ENCODE measurements at regions not wholly inside any gene's neighbourhood (a gene's known extent, or its start where the extent isn't known, plus 50 kb on each side); places are given as distances from the start of the nearest gene placed in this dataset.

DNA sequence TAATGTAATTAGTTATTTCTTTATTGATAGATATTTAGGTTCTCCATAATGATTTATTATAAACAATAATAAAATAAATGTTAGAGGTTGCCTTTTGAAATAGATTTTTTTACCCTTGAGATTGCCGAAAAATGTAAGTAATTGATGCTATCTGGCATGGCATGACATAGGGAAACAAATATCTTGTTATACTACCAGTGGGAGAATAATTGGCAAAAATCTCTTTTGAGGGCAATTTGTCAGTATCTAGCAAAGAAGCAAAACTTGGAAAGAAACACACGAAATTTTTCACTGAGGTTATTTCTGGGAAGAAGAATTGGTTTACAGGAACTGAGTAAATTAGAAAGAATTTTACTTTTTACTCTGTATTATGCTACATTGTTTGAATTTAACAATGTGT is 547.2 kb upstream of the SETBP1 start:
- Mint-ChIP-seq H3K4me3 (ENCODE audit: unreplicated experiment) (no peak overlapping the region), H3K36me3 (ENCODE audit: unreplicated experiment) (no peaks in the 10 kb centered on the region), H3K27me3 (ENCODE audit: unreplicated experiment) (no peaks in the 10 kb centered on the region), H3K4me1 (ENCODE audit: low read depth, unreplicated experiment) (no peaks in the 10 kb centered on the region), H3K27ac (ENCODE audit: unreplicated experiment) (no peak overlapping the region), H3K9me3 (ENCODE audit: unreplicated experiment) (no peaks in the 10 kb centered on the region)
- no peak for TF ChIP-seq CTCF (IDR thresholded peaks at IDR 0.05; ENCODE audit: partially characterized antibody, unreplicated experiment)
- no peak for DNase-seq

DNA sequence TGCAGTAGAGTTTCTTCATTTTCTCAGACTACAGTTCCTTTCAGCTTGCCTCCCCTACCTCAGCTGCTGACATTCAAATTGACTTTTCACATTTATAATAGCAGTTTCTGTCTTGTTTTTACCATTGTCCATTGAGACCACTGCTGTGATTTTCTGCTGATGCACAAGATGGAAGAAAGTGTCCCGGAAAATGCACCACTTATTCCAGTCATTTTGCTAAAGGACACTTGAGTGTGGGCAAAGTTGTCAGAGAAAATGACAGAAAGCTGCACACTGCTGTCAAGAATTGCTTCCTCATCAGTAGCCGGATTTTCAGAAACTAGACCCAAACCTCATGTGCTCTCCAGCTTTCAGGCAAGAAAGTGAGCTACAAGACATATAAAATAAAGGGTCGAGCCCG is 546.2 kb upstream of the SETBP1 start:
- H3K36me3 Mint-ChIP-seq (ENCODE audit: unreplicated experiment), result no peaks in the 10 kb centered on the region
- DNase-seq, result no peak
- no peak overlapping the region for H3K27ac Mint-ChIP-seq (ENCODE audit: unreplicated experiment)

GRCh38 chr18:44135741-44136140 is 544.9 kb upstream of the SETBP1 start:
- H3K27me3 Mint-ChIP-seq (ENCODE audit: unreplicated experiment), result no peaks in the 10 kb centered on the region
- no peak overlapping the region for H3K27ac Mint-ChIP-seq (ENCODE audit: unreplicated experiment)
- no peaks in the 10 kb centered on the region for H3K9me3 Mint-ChIP-seq (ENCODE audit: unreplicated experiment)
- no peak for TF ChIP-seq CTCF (IDR thresholded peaks at IDR 0.05; ENCODE audit: partially characterized antibody, unreplicated experiment)
- no peaks in the 10 kb centered on the region for H3K4me1 Mint-ChIP-seq (ENCODE audit: low read depth, unreplicated experiment)
- DNase-seq, result no peak
- no peaks in the 10 kb centered on the region for H3K36me3 Mint-ChIP-seq (ENCODE audit: unreplicated experiment)
- H3K4me3 Mint-ChIP-seq (ENCODE audit: unreplicated experiment), result no peak overlapping the region

More for the DNA sequence above, 546.2 kb upstream of the SETBP1 start:
- no peaks in the 10 kb centered on the region for H3K4me1 Mint-ChIP-seq (ENCODE audit: low read depth, unreplicated experiment)
- no peak overlapping the region for H3K4me3 Mint-ChIP-seq (ENCODE audit: unreplicated experiment)
- no peak for TF ChIP-seq CTCF (IDR thresholded peaks at IDR 0.05; ENCODE audit: partially characterized antibody, unreplicated experiment)
- no peaks in the 10 kb centered on the region for H3K27me3 Mint-ChIP-seq (ENCODE audit: unreplicated experiment)
- no peaks in the 10 kb centered on the region for H3K9me3 Mint-ChIP-seq (ENCODE audit: unreplicated experiment)

GRCh38 chr18:44136326-44136725 is 544.4 kb upstream of the SETBP1 start:
- no peaks in the 10 kb centered on the region for H3K4me1 Mint-ChIP-seq (ENCODE audit: low read depth, unreplicated experiment)
- no peaks in the 10 kb centered on the region for H3K36me3 Mint-ChIP-seq (ENCODE audit: unreplicated experiment)
- TF ChIP-seq CTCF (IDR thresholded peaks at IDR 0.05; ENCODE audit: partially characterized antibody, unreplicated experiment), result no peak
- no peaks in the 10 kb centered on the region for H3K9me3 Mint-ChIP-seq (ENCODE audit: unreplicated experiment)
- H3K27ac Mint-ChIP-seq (ENCODE audit: unreplicated experiment), result no peak overlapping the region
- no peak overlapping the region for H3K4me3 Mint-ChIP-seq (ENCODE audit: unreplicated experiment)
- H3K27me3 Mint-ChIP-seq (ENCODE audit: unreplicated experiment), result no peaks in the 10 kb centered on the region
- DNase-seq, result no peak

DNA sequence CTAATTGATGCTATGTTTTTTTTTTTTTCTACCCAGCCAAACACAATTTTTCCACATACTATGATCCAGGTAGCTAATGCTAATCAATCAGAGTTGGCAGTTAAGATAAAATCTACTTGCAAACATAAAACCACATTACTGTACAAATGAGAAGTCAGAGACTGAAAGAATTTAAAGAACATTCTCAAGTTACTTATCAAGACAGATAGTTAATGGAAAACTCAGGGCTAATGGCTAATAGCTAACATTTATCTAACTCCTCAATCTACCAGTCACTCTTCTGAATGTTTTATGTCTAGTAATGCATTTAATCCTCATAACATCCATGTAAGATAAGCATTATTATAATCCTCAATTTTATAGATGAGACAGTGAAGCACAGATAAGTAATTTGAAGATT is 537.6 kb upstream of the SETBP1 start:
- Mint-ChIP-seq H3K4me3 (ENCODE audit: unreplicated experiment) (no peak overlapping the region), H3K36me3 (ENCODE audit: unreplicated experiment) (no peaks in the 10 kb centered on the region), H3K27me3 (ENCODE audit: unreplicated experiment) (no peaks in the 10 kb centered on the region), H3K4me1 (ENCODE audit: low read depth, unreplicated experiment) (no peaks in the 10 kb centered on the region), H3K9me3 (ENCODE audit: unreplicated experiment) (no peaks in the 10 kb centered on the region), H3K27ac (ENCODE audit: unreplicated experiment) (no peak overlapping the region)
- no peak for TF ChIP-seq CTCF (IDR thresholded peaks at IDR 0.05; ENCODE audit: partially characterized antibody, unreplicated experiment)
- no peak for DNase-seq

Data from glutamatergic neuron (in vitro differentiated cells).